HL-60 (cell line): ENCODE measurements at regions not wholly inside any gene's neighbourhood (a gene's known extent, or its start where the extent isn't known, plus 50 kb on each side); places are given as distances from the start of the nearest gene placed in this dataset.

Experiments used
- DNase-seq, 2 experiments: peaks; one replicate each; pipeline ENCODE4 v3.0.0-alpha.2; 2010 to 2020; ENCODE audit warnings: low read depth in 1 of 2, low spot score in 1 of 2
- H3K27ac ChIP-seq: fragments of 250-450 bp; sonication (Bioruptor Pico); replicated peaks from 2 replicates; pipeline ENCODE4 v1.5.1; 2020; ENCODE audit warnings: mild to moderate bottlenecking, moderate library complexity
- H3K27me3 ChIP-seq: fragments of 250-450 bp; sonication (Bioruptor Pico); 2 replicates; pipeline ENCODE4 v1.5.1; 2021; ENCODE audit warnings: mild to moderate bottlenecking, moderate library complexity; ENCODE audit not compliant: insufficient read depth, poor library complexity, severe bottlenecking
- H3K4me3 ChIP-seq: replicated peaks from 2 replicates; pipeline ENCODE4 v1.5.1; 2011; ENCODE audit warnings: mild to moderate bottlenecking, control low read depth, low read length; ENCODE audit not compliant: insufficient read depth
- GABPA ChIP-seq: IDR thresholded peaks from 2 replicates; pipeline ENCODE4 v1.6.1; 2012; ENCODE audit warnings: low read depth
- POLR2AphosphoS5 ChIP-seq: IDR thresholded peaks from 2 replicates; pipeline ENCODE4 v1.6.1; 2012; ENCODE audit warnings: low read depth
- SPI1 ChIP-seq: IDR thresholded peaks from 2 replicates; pipeline ENCODE4 v1.6.1; 2012; ENCODE audit warnings: low read depth, mild to moderate bottlenecking, borderline replicate concordance
- TF ChIP-seq, protein P1 (sequence below): IDR thresholded peaks from one replicate; pipeline ENCODE4 v1.5.1; 2011; ENCODE audit warnings: low read length, control low read depth, inconsistent platforms; ENCODE audit not compliant: insufficient read depth
- TF ChIP-seq, protein P2 (sequence below): IDR thresholded peaks from 2 replicates; pipeline ENCODE4 v1.6.1; 2012; ENCODE audit warnings: low read depth; ENCODE audit not compliant: insufficient replicate concordance

DNA sequence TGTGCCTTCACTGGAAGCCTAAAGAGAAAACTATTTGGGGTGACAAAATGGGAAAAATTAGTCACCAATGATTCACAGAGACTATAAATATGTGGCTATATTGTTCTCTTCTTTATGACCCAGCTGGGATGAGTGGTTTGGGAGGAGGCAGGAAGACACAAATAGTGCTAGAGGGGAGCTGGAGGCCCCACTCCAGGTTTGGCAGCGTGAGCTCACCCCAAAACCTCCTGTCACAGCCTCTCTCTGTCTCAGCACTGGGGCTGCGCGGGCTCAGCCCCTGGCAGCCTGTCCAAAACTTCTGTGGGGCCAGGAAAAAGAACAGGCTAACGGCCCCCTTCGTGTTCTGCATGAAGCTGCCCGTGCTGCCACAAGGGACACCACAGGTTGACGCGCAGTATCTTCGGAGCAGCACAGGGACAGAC, 73.2 kb upstream of the LCLAT1 start:
- TF ChIP-seq, protein P1, sequence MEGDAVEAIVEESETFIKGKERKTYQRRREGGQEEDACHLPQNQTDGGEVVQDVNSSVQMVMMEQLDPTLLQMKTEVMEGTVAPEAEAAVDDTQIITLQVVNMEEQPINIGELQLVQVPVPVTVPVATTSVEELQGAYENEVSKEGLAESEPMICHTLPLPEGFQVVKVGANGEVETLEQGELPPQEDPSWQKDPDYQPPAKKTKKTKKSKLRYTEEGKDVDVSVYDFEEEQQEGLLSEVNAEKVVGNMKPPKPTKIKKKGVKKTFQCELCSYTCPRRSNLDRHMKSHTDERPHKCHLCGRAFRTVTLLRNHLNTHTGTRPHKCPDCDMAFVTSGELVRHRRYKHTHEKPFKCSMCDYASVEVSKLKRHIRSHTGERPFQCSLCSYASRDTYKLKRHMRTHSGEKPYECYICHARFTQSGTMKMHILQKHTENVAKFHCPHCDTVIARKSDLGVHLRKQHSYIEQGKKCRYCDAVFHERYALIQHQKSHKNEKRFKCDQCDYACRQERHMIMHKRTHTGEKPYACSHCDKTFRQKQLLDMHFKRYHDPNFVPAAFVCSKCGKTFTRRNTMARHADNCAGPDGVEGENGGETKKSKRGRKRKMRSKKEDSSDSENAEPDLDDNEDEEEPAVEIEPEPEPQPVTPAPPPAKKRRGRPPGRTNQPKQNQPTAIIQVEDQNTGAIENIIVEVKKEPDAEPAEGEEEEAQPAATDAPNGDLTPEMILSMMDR: no peak
- TF ChIP-seq SPI1: no peak
- no peak for TF ChIP-seq POLR2AphosphoS5
- no peak for TF ChIP-seq GABPA
- TF ChIP-seq, protein P2, sequence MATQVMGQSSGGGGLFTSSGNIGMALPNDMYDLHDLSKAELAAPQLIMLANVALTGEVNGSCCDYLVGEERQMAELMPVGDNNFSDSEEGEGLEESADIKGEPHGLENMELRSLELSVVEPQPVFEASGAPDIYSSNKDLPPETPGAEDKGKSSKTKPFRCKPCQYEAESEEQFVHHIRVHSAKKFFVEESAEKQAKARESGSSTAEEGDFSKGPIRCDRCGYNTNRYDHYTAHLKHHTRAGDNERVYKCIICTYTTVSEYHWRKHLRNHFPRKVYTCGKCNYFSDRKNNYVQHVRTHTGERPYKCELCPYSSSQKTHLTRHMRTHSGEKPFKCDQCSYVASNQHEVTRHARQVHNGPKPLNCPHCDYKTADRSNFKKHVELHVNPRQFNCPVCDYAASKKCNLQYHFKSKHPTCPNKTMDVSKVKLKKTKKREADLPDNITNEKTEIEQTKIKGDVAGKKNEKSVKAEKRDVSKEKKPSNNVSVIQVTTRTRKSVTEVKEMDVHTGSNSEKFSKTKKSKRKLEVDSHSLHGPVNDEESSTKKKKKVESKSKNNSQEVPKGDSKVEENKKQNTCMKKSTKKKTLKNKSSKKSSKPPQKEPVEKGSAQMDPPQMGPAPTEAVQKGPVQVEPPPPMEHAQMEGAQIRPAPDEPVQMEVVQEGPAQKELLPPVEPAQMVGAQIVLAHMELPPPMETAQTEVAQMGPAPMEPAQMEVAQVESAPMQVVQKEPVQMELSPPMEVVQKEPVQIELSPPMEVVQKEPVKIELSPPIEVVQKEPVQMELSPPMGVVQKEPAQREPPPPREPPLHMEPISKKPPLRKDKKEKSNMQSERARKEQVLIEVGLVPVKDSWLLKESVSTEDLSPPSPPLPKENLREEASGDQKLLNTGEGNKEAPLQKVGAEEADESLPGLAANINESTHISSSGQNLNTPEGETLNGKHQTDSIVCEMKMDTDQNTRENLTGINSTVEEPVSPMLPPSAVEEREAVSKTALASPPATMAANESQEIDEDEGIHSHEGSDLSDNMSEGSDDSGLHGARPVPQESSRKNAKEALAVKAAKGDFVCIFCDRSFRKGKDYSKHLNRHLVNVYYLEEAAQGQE: no peak
- no peak overlapping the region for H3K27ac ChIP-seq
- no peak for DNase-seq
- no peaks in the 10 kb centered on the region for H3K27me3 ChIP-seq
- H3K4me3 ChIP-seq: no peak overlapping the region

DNA sequence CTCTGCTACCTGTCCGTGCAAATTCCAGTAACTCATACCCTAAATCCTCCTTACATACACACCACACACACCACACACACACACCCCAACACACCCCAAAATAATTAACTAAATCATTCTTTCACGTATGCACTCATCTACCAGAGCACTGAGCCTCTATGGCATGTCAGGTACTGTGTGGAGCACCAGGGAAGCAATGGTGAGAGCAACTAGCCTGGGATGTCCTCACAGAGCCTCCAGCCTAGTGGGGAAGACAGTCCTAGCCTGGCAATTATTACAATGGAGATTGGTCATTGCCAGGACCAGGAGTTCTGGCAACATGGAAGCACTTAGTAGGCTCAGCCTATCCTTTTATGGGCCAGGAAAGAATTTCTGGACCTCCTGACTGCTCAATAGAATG, 72.7 kb upstream of the LCLAT1 start:
- H3K27me3 ChIP-seq: no peaks in the 10 kb centered on the region
- H3K27ac ChIP-seq: no peak overlapping the region
- DNase-seq: no peak
- no peak overlapping the region for H3K4me3 ChIP-seq
- TF ChIP-seq, protein P2: no peak
- TF ChIP-seq SPI1 (no peak), POLR2AphosphoS5 (no peak)

DNA sequence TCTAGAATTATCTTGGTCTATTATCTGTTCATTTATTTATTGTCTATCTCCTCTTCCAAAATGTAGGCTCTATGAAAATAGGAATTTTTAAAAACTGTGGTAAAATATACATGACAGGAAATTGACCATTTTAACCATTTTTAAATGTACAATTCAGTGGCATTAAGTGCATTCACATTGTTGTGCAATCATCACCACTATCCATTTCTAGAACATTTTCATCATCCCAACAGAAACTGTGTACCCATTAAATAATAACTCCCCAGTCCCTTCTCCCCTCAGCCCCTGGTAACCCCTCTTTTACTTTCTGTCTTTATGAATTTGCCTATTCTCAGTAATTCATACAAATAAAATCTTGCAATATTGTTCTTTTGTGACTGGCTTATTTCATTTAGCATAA, 71.1 kb upstream of the LCLAT1 start:
- TF ChIP-seq, protein P2: no peak
- TF ChIP-seq SPI1: no peak
- TF ChIP-seq POLR2AphosphoS5: no peak
- TF ChIP-seq, protein P1: no peak
- no peak for TF ChIP-seq GABPA
- no peak for DNase-seq
- Histone ChIP-seq H3K27ac (no peak overlapping the region), H3K4me3 (no peak overlapping the region), H3K27me3 (no peaks in the 10 kb centered on the region)

DNA sequence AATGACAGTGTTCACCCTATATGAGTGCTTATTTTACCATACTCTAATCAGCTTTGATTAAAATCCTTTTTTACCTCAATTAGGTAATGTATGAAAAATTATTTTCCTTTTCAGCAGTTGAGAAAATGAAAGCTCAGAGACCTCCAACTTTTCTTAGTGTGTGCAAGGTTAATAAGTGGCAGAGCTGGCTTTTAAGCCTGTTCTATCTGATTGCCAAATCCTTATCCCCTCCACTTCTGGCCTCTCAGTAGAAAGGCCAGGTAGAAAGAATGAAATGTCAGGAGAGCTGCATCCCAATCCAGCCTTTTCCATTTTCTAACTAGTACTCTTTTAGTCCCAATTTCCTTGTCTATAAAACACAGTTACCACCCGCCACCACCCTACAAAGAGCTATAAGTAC, 67.6 kb upstream of the LCLAT1 start:
- TF ChIP-seq, protein P1: no peak
- TF ChIP-seq POLR2AphosphoS5 (no peak), GABPA (no peak), SPI1 (no peak)
- no peak for DNase-seq
- no peak overlapping the region for H3K27ac ChIP-seq
- H3K4me3 ChIP-seq: no peak overlapping the region
- no peaks in the 10 kb centered on the region for H3K27me3 ChIP-seq
